Retinal pigment epithelial cell (primary cell): ENCODE measurements at regions not wholly inside any gene's neighbourhood (a gene's known extent, or its start where the extent isn't known, plus 50 kb on each side); places are given as distances from the start of the nearest gene placed in this dataset.

Source experiments
- DNase-seq: peaks from one replicate; pipeline ENCODE4 v3.0.0-alpha.2; 2010; ENCODE audit warnings: low read depth
- H3K4me3 ChIP-seq: 2 replicates; pipeline ENCODE4 v1.5.1; 2011; ENCODE audit warnings: mild to moderate bottlenecking, low read length, control low read depth, moderate library complexity
- TF ChIP-seq, protein P1 (sequence below): conservative IDR thresholded peaks from 2 replicates; pipeline ENCODE4 v1.5.1; 2011; ENCODE audit warnings: low read depth, low read length, control low read depth, inconsistent platforms

- H3K4me3 ChIP-seq, result no peak overlapping the region
- no peak for DNase-seq
- TF ChIP-seq, protein P1, sequence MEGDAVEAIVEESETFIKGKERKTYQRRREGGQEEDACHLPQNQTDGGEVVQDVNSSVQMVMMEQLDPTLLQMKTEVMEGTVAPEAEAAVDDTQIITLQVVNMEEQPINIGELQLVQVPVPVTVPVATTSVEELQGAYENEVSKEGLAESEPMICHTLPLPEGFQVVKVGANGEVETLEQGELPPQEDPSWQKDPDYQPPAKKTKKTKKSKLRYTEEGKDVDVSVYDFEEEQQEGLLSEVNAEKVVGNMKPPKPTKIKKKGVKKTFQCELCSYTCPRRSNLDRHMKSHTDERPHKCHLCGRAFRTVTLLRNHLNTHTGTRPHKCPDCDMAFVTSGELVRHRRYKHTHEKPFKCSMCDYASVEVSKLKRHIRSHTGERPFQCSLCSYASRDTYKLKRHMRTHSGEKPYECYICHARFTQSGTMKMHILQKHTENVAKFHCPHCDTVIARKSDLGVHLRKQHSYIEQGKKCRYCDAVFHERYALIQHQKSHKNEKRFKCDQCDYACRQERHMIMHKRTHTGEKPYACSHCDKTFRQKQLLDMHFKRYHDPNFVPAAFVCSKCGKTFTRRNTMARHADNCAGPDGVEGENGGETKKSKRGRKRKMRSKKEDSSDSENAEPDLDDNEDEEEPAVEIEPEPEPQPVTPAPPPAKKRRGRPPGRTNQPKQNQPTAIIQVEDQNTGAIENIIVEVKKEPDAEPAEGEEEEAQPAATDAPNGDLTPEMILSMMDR, result no peak
These were observed 114.9 kb upstream of the EDNRB start for GRCh38 chr13:78033509-78033908.

GRCh38 chr13:78032132-78032531 lies 113.5 kb upstream of the EDNRB start:
- TF ChIP-seq, protein P1, result no peak
- H3K4me3 ChIP-seq, result no peak overlapping the region
- DNase-seq, result no peak

DNA sequence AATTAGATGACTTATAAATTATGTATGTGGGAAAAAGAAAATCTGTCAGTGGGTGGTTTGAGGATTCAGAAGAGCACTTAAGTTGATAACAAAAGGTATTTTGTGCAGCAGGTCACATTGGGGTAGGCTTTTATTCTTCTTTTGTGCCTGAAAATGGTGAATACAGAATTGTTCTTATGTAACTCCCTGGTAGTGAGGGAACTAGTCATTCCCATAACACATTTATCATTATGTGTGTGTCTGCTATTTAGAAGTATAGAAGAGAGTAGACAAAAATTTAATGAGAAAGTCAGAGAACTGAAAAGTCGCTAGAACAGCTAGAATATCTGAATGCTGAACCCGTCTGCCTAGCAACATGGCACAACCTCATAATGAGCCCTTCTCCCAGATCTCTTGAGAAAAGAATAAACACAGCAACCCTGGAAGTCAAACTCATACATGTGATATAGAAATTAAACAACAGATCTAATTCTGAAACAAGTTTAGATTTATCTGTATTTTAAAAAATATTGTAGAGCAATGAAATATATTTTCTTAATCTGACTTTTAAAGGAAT lies 111.8 kb upstream of the EDNRB start:
- DNase-seq, result no peak
- H3K4me3 ChIP-seq, result no peak overlapping the region
- TF ChIP-seq, protein P1, result no peak

GRCh38 chr13:78029901-78030300 lies 111.3 kb upstream of the EDNRB start:
- H3K4me3 ChIP-seq, result no peak overlapping the region
- DNase-seq, result no peak
- TF ChIP-seq, protein P1, result no peak

GRCh38 chr13:78028960-78029359 lies 110.3 kb upstream of the EDNRB start:
- TF ChIP-seq, protein P1, result no peak
- no peak for DNase-seq

GRCh38 chr13:78024996-78025395 lies 106.4 kb upstream of the EDNRB start:
- H3K4me3 ChIP-seq, result no peak overlapping the region
- no peak for DNase-seq
- TF ChIP-seq, protein P1, result no peak

More at GRCh38 chr13:78028960-78029359, 110.3 kb upstream of the EDNRB start:
- no peak overlapping the region for H3K4me3 ChIP-seq

GRCh38 chr13:78022164-78022877 lies 103.7 kb upstream of the EDNRB start:
- peak; percentile 23 for DNase-seq
- no peak overlapping the region for H3K4me3 ChIP-seq
- TF ChIP-seq, protein P1, result no peak
